CD14-positive monocyte (primary cell): ENCODE measurements at regions not wholly inside any gene's neighbourhood (a gene's known extent, or its start where the extent isn't known, plus 50 kb on each side); places are given as distances from the start of the nearest gene placed in this dataset.

ENCODE experiments used
- DNase-seq, 3 donors: peaks; one replicate each; pipeline ENCODE4 v3.0.0-alpha.2; 2011 to 2022
- H2AFZ ChIP-seq: 2 replicates; pipeline ENCODE4 v1.6.0; 2012; ENCODE audit warnings: mild to moderate bottlenecking, low read depth, low read length, inconsistent platforms; ENCODE audit not compliant: insufficient read depth, poor library complexity, severe bottlenecking
- H3K27ac ChIP-seq, 2 donors: 1 replicate in 1 of 2; 2 replicates in 1 of 2; pipeline ENCODE4 v1.5.1; 2012 to 2013; ENCODE audit warnings: low read length in 2 of 2, control low read depth in 1 of 2, inconsistent platforms in 1 of 2, low read depth in 1 of 2, mild to moderate bottlenecking in 1 of 2
- H3K27me3 ChIP-seq, 2 donors: one replicate each; pipeline versions ENCODE4 v1.6.0 to v1.6.1; 2011 to 2013; ENCODE audit warnings: low read length in 2 of 2; ENCODE audit not compliant: control insufficient read depth in 2 of 2, insufficient read depth in 2 of 2
- H3K36me3 ChIP-seq, 2 donors: replicated peaks in 1 of 2; 1 replicate in 1 of 2; 2 replicates in 1 of 2; pipeline versions ENCODE4 v1.5.1 to v1.6.1; 2012 to 2013; ENCODE audit warnings: low read length in 2 of 2, control low read depth in 1 of 2, inconsistent platforms in 1 of 2, mild to moderate bottlenecking in 1 of 2; ENCODE audit not compliant: insufficient read depth in 2 of 2, control insufficient read depth in 1 of 2
- H3K4me1 ChIP-seq, 2 donors: 1 replicate in 1 of 2; 2 replicates in 1 of 2; pipeline versions ENCODE4 v1.5.1 to v1.6.1; 2012 to 2013; ENCODE audit warnings: low read length in 2 of 2, control low read depth in 1 of 2, inconsistent platforms in 1 of 2, mild to moderate bottlenecking in 1 of 2, moderate library complexity in 1 of 2; ENCODE audit not compliant: insufficient read depth in 2 of 2, control insufficient read depth in 1 of 2
- H3K4me2 ChIP-seq: replicated peaks from 2 replicates; pipeline ENCODE3; 2012; ENCODE audit warnings: low read length, moderate library complexity, mild to moderate bottlenecking; ENCODE audit not compliant: poor library complexity, severe bottlenecking; ENCODE audit errors: extremely low read depth
- H3K4me3 ChIP-seq, 3 experiments: fragments of 200-600 bp in 1 of 3; sonication (generic) in 1 of 3; replicated peaks in 1 of 3; 1 replicate in 2 of 3; 2 replicates in 1 of 3; pipeline ENCODE4 v1.5.1; 2011 to 2013; ENCODE audit warnings: low read length in 3 of 3, mild to moderate bottlenecking in 3 of 3, control low read depth in 2 of 3, low read depth in 2 of 3, inconsistent platforms in 1 of 3, moderate library complexity in 1 of 3
- H3K79me2 ChIP-seq: 2 replicates; pipeline ENCODE4 v1.6.0; 2012; ENCODE audit warnings: mild to moderate bottlenecking, control low read depth, inconsistent platforms, low read length, moderate library complexity; ENCODE audit not compliant: insufficient read depth
- H3K9ac ChIP-seq: 2 replicates; pipeline ENCODE4 v1.6.0; 2017; ENCODE audit warnings: low read length, mild to moderate bottlenecking; ENCODE audit not compliant: insufficient read depth, poor library complexity, severe bottlenecking
- H3K9me3 ChIP-seq, 2 donors: replicated peaks in 1 of 2; 1 replicate in 1 of 2; 2 replicates in 1 of 2; pipeline versions ENCODE4 v1.5.1 to v1.6.1; 2012 to 2013; ENCODE audit warnings: low read length in 2 of 2, control low read depth in 1 of 2; ENCODE audit not compliant: control insufficient read depth in 1 of 2, insufficient read depth in 1 of 2
- H4K20me1 ChIP-seq: 2 replicates; pipeline ENCODE4 v1.6.0; 2012; ENCODE audit warnings: mild to moderate bottlenecking, low read length, control low read depth, moderate library complexity; ENCODE audit not compliant: insufficient read depth
- H3K27ac Mint-ChIP-seq, 7 donors: one replicate each; pipeline ENCODE4 v1.8.0; 2020; ENCODE audit warnings: mild to moderate bottlenecking in 7 of 7, mixed read lengths in 7 of 7, moderate library complexity in 6 of 7, inconsistent platforms in 2 of 7
- H3K27me3 Mint-ChIP-seq, 3 donors: one replicate each; pipeline ENCODE4 v1.8.0; 2021 to 2022; ENCODE audit warnings: low read depth in 3 of 3, mild to moderate bottlenecking in 3 of 3, mixed read lengths in 3 of 3, moderate library complexity in 3 of 3, inconsistent platforms in 1 of 3
- H3K36me3 Mint-ChIP-seq, 2 donors: one replicate each; pipeline ENCODE4 v1.8.0; 2020; ENCODE audit warnings: mixed read lengths in 2 of 2, inconsistent platforms in 1 of 2, mild to moderate bottlenecking in 1 of 2
- H3K4me1 Mint-ChIP-seq: one replicate; pipeline ENCODE4 v1.8.0; 2020; ENCODE audit warnings: mild to moderate bottlenecking, mixed read lengths
- H3K4me3 Mint-ChIP-seq, 2 donors: one replicate each; pipeline ENCODE4 v1.8.0; 2020; ENCODE audit warnings: mild to moderate bottlenecking in 2 of 2, mixed read lengths in 2 of 2, moderate library complexity in 1 of 2
- H3K9me3 Mint-ChIP-seq, 7 donors: one replicate each; pipeline ENCODE4 v1.8.0; 2020 to 2022; ENCODE audit warnings: mixed read lengths in 7 of 7, mild to moderate bottlenecking in 6 of 7, moderate library complexity in 6 of 7, inconsistent platforms in 2 of 7
- WGBS: methylation state at CpG from one replicate; pipeline ENCODE4 v1.1.5; 2013; ENCODE audit warnings: missing lambda C conversion rate; ENCODE audit not compliant: insufficient coverage; 5-methylcytosine and 5-hydroxymethylcytosine counted together
- intact Hi-C, 2 donors: fragments of 100-400 bp; cut with micrococcal nuclease; formaldehyde crosslinking; loops; one replicate each; pipeline versions ENCODE4 v1.15.0 to v1.15.1; 2023
- TF ChIP-seq, protein P1 (sequence below): fragments of 200-600 bp; IDR thresholded peaks from one replicate; pipeline ENCODE4 v1.8.0; 2022; ENCODE audit warnings: antibody characterized with exemption, mild to moderate bottlenecking

DNA sequence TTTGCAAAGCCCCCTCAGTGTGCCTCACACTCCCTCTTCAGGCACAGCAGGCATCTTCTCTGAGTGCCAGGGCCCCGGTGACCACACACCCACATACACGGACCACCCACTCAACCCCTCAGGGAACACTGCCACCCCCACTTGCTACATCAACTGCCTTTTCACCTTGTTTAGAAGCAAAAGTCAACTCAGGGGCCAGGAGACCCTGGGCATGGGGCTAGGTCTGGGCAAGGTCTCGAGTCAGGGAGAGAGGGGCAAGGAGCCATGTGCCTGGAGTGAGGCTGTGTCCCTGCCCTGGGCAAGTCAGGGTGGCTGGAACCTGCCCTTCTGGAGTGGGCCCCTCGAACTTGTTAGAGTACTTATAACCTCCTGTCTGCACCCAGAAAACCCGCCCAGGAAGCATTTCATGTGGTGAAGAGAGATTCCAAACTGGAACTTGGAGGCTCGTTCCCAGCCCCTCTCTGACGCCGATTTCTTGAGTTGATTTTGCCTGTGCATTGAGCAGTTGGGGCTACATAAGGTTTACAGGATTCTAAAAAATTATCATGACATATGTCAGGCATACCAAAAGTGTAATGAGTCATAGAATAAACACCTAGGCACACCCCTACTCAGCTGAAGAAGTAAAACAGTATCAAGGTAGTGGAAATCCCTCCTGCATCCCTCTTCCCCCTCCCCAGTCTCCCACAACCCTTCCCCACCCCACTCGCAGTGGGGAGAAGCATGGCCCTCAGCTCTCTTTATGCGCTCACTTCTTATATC, 74.3 kb downstream of the MYEOV start:
- Histone ChIP-seq H3K4me3 (no peak overlapping the region), H4K20me1 (no peaks in the 10 kb centered on the region), H3K27me3 (no peaks in the 10 kb centered on the region), H3K36me3 (no peaks in the 10 kb centered on the region), H2AFZ (no peak overlapping the region), H3K9ac (no peak overlapping the region), H3K27ac (no peak overlapping the region), H3K4me1 (no peaks in the 10 kb centered on the region), H3K9me3 (no peaks in the 10 kb centered on the region), H3K4me2 (no peak overlapping the region), H3K79me2 (no peaks in the 10 kb centered on the region)
- Mint-ChIP-seq H3K4me3 (no peak overlapping the region), H3K9me3 (peaks cover 0 to 3% (median 0%) of the 10 kb centered on the region in 7 donors), H3K27me3 (peaks cover 4 to 10% (median 5%) of the 10 kb centered on the region in 3 donors), H3K36me3 (no peaks in the 10 kb centered on the region), H3K27ac (no peak overlapping the region), H3K4me1 (no peaks in the 10 kb centered on the region)
- intact Hi-C loops = no loop called here
- TF ChIP-seq, protein P1, sequence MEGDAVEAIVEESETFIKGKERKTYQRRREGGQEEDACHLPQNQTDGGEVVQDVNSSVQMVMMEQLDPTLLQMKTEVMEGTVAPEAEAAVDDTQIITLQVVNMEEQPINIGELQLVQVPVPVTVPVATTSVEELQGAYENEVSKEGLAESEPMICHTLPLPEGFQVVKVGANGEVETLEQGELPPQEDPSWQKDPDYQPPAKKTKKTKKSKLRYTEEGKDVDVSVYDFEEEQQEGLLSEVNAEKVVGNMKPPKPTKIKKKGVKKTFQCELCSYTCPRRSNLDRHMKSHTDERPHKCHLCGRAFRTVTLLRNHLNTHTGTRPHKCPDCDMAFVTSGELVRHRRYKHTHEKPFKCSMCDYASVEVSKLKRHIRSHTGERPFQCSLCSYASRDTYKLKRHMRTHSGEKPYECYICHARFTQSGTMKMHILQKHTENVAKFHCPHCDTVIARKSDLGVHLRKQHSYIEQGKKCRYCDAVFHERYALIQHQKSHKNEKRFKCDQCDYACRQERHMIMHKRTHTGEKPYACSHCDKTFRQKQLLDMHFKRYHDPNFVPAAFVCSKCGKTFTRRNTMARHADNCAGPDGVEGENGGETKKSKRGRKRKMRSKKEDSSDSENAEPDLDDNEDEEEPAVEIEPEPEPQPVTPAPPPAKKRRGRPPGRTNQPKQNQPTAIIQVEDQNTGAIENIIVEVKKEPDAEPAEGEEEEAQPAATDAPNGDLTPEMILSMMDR = no peak
- 94% methylated on average over 6 of the region's 10 CpGs for WGBS
- DNase-seq = no peak

DNA sequence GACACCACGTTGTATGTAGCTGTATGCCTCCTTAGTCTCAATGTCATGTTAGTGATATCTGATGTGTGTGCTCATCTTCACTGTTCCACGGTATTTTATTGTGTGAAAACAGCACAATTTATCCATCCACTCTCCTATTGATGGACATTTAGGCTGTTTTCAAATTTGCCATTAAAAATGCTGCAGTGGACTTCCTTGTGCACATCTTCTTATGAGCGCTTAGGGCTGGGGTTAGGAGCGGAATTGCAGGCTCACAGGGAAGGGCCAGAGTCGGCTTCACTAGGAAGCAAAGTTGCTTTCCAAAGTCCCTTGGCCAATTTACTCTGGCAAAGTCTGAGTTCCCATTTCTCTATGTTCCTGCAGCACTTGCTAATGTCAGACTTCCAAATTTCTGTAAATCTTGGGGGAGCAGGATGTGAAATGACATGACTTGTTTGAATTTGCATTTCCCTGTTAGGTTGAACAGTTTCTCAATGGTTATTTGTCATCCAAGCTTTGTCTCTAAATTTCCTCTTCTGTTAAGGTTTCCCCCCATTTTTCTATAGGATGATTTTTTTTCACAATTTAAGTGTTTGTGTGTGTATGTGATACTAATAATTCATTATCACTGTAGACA, 75.4 kb downstream of the MYEOV start:
- TF ChIP-seq, protein P1 = no peak
- H3K79me2 ChIP-seq = no peaks in the 10 kb centered on the region
- H4K20me1 ChIP-seq = no peaks in the 10 kb centered on the region
- H3K4me3 ChIP-seq = no peak overlapping the region
- no peak for DNase-seq
- no peak overlapping the region for H2AFZ ChIP-seq
- Mint-ChIP-seq H3K27me3 (peaks cover 4 to 10% (median 5%) of the 10 kb centered on the region in 3 donors), H3K4me3 (no peak overlapping the region), H3K36me3 (no peaks in the 10 kb centered on the region), H3K9me3 (peaks cover 0 to 3% (median 0%) of the 10 kb centered on the region in 7 donors), H3K4me1 (no peaks in the 10 kb centered on the region), H3K27ac (no peak overlapping the region)
- no peaks in the 10 kb centered on the region for H3K9me3 ChIP-seq
- no peak overlapping the region for H3K4me2 ChIP-seq
- no peaks in the 10 kb centered on the region for H3K27me3 ChIP-seq
- H3K4me1 ChIP-seq = no peaks in the 10 kb centered on the region
- 98% methylated on average over 4 of the region's 5 CpGs for WGBS
- intact Hi-C loops = no loop called here
- no peak overlapping the region for H3K27ac ChIP-seq
- H3K9ac ChIP-seq = no peak overlapping the region
- H3K36me3 ChIP-seq = no peaks in the 10 kb centered on the region
